ENCODE measurements at regions not wholly inside any gene's neighbourhood (a gene's known extent, or its start where the extent isn't known, plus 50 kb on each side); places are given as distances from the start of the nearest gene placed in this dataset.
"Not testable (repeated sequence)": the region's sequence is repeated elsewhere in the genome, so short reads cannot be mapped to it uniquely, and the experiment has no call there.

DNA sequence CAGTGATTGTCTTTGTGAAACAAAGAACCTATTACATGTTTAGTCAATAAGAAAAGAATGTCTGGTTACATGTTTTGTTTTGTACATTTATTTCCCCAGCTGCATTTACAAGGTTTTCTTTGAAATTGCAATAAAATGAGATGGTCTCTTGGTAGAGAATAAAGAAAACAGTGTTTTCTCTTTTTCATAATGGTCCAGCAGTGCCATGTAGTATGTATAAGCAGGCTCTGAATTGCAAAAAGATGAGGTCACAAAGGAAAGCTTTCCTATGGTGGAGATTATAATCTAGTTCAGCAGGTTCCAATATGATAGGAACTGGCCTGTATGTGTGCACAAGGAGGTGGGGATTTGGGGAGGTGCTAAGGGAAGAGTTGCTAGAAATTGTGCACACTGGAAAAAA lies 1417.3 kb downstream of the STIM2 start:
- H3K27ac ChIP-seq = no peak overlapping the region
- no peaks in the 10 kb centered on the region for H3K9me3 ChIP-seq
- FAIRE-seq (no peak), DNase-seq (no peak), ATAC-seq (no peak)
- no peaks in the 10 kb centered on the region for H3K36me3 ChIP-seq
- H3K27me3 ChIP-seq = no peaks in the 10 kb centered on the region
- no peak overlapping the region for H3K4me3 ChIP-seq
- no peaks in the 10 kb centered on the region for H3K4me1 ChIP-seq
- intact Hi-C loops (cut with DNase I) = no loop called here
- TF ChIP-seq, protein P1, sequence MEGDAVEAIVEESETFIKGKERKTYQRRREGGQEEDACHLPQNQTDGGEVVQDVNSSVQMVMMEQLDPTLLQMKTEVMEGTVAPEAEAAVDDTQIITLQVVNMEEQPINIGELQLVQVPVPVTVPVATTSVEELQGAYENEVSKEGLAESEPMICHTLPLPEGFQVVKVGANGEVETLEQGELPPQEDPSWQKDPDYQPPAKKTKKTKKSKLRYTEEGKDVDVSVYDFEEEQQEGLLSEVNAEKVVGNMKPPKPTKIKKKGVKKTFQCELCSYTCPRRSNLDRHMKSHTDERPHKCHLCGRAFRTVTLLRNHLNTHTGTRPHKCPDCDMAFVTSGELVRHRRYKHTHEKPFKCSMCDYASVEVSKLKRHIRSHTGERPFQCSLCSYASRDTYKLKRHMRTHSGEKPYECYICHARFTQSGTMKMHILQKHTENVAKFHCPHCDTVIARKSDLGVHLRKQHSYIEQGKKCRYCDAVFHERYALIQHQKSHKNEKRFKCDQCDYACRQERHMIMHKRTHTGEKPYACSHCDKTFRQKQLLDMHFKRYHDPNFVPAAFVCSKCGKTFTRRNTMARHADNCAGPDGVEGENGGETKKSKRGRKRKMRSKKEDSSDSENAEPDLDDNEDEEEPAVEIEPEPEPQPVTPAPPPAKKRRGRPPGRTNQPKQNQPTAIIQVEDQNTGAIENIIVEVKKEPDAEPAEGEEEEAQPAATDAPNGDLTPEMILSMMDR (IDR thresholded peaks at IDR 0.05) = no peak

DNA sequence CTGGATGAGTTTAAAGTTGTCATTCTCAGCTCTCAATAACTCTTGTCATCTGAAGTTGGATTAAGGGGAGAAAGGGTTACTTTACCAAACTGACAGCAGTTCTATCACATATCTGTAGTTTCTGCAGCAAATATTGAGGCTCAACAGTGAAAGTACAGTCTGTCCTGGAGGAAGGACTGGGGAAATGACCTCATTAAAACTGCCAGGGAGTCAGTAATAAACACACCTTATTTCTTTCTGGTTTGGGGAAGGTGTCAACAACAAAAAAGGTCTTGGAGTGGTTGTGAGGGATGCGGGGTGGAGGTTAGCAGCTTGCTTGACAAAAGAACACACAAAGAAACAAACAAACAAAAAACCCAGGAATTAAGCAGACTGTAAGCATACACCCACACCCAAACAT lies 1418.0 kb downstream of the STIM2 start:
- ATAC-seq = no peak
- no peaks in the 10 kb centered on the region for H3K27me3 ChIP-seq
- intact Hi-C loops (cut with DNase I) = no loop called here
- 69 to 73% methylated on average over 1 of the region's 1 CpG for WGBS, 2 donors
- H3K9me3 ChIP-seq = no peaks in the 10 kb centered on the region
- H3K36me3 ChIP-seq = no peaks in the 10 kb centered on the region
- no peaks in the 10 kb centered on the region for H3K4me1 ChIP-seq
- TF ChIP-seq, protein P1 (IDR thresholded peaks at IDR 0.05) = no peak
- no peak overlapping the region for H3K27ac ChIP-seq
- DNase-seq = no peak
- no peak for FAIRE-seq
- H3K4me3 ChIP-seq = no peak overlapping the region

DNA sequence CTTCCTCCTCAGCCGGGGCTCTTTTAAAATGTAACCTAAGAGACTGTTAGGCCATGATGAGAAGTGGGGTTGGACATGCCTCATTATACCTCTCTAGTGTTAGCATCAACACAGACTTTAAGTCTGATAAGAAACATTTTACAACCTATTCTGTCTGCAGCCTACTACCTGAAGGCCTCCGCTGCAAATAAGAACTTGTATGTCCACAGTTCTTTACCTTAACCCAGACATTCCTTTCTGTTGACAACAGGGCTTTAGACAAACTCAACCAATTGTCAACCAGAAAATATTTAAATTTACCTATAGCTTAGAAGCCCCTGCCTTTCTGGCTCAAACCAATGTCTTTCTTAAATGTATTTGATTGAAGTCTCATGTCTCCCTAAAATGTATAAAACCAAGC lies 1418.6 kb downstream of the STIM2 start:
- ATAC-seq = no peak
- no peak overlapping the region for H3K27ac ChIP-seq
- no peak overlapping the region for H3K4me3 ChIP-seq
- intact Hi-C loops (cut with DNase I) = no loop called here
- no peaks in the 10 kb centered on the region for H3K27me3 ChIP-seq
- no peaks in the 10 kb centered on the region for H3K4me1 ChIP-seq
- no peaks in the 10 kb centered on the region for H3K36me3 ChIP-seq
- no peak for FAIRE-seq
- 66 to 67% methylated on average over 2 of the region's 2 CpGs for WGBS, 2 donors
- no peak for DNase-seq
- TF ChIP-seq, protein P1 (IDR thresholded peaks at IDR 0.05) = no peak
- no peaks in the 10 kb centered on the region for H3K9me3 ChIP-seq

DNA sequence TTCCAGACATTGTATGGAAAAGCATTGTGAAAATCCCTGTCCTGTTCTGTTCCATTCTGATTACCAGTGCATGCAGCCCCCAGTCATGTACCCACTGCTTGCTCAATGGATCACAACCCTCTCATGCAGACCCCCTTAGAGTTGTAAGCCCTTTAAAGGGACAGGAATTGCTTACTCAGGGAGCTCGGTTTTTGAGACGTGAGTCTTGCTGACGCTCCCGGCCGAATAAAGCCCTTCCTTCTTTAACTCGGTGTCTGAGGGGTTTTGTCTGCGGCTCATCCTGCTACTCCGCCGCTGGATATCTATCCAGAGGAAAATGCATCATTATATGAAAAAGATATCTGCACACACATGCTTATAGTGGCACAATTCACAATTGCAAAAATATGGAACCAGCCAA lies 1425.6 kb downstream of the STIM2 start:
- ATAC-seq; H3K36me3 ChIP-seq; DNase-seq; FAIRE-seq; H3K27me3 ChIP-seq; H3K27ac ChIP-seq; H3K4me3 ChIP-seq; intact Hi-C loops (cut with DNase I); H3K9me3 ChIP-seq; H3K4me1 ChIP-seq: not testable (repeated sequence)
- WGBS, 2 donors = 82 to 86% methylated on average over 9 of the region's 9 CpGs

GRCh38 chr4:28287831-28288233 lies 1427.2 kb downstream of the STIM2 start:
- WGBS, 2 donors = 45 to 47% methylated on average over 3 of the region's 3 CpGs
- Histone ChIP-seq H3K9me3 (no peaks in the 10 kb centered on the region), H3K4me1 (no peaks in the 10 kb centered on the region), H3K27ac (no peak overlapping the region), H3K27me3 (no peaks in the 10 kb centered on the region), H3K4me3 (no peak overlapping the region), H3K36me3 (no peaks in the 10 kb centered on the region)
- DNase-seq (no peak), FAIRE-seq (no peak), ATAC-seq (peak in 1 of 4 donors; percentile 74)
- intact Hi-C loops (cut with DNase I) = no loop called here
- TF ChIP-seq, protein P1 (IDR thresholded peaks at IDR 0.05) = no peak

- intact Hi-C loops (cut with DNase I) = no loop called here
- H3K9me3 ChIP-seq = no peaks in the 10 kb centered on the region
- no peak overlapping the region for H3K27ac ChIP-seq
- FAIRE-seq (no peak), ATAC-seq (no peak), DNase-seq (no peak)
- no peaks in the 10 kb centered on the region for H3K27me3 ChIP-seq
- no peaks in the 10 kb centered on the region for H3K36me3 ChIP-seq
- H3K4me3 ChIP-seq = no peak overlapping the region
- 78 to 82% methylated on average over 1 of the region's 1 CpG for WGBS, 2 donors
- no peaks in the 10 kb centered on the region for H3K4me1 ChIP-seq
- TF ChIP-seq, protein P1 (IDR thresholded peaks at IDR 0.05) = no peak
Observed at GRCh38 chr4:28296239-28296638, 1435.6 kb downstream of the STIM2 start.
